ENCODE measurements at regions not wholly inside any gene's neighbourhood (a gene's known extent, or its start where the extent isn't known, plus 50 kb on each side); places are given as distances from the start of the nearest gene placed in this dataset.

- intact Hi-C loops (cut with DNase I; ENCODE audit: low total_unique reads), result no loop called here
- peaks cover 0 to 6% (median 0%) of the 10 kb centered on the region in 8 donors for H3K9me3 ChIP-seq
- 84 to 97% (median 91%) methylated on average over 2 of the region's 2 CpGs for WGBS, 5 donors
- no peak overlapping the region for H3K4me3 ChIP-seq
- no peaks in the 10 kb centered on the region for H3K4me1 ChIP-seq
- no peaks in the 10 kb centered on the region for H3K36me3 ChIP-seq
- H3K27me3 ChIP-seq (replicated peaks in 1 of 7), result no peaks in the 10 kb centered on the region
- no peak overlapping the region for H3K27ac ChIP-seq
- DNase-seq, result no peak
- TF ChIP-seq POLR2A (IDR thresholded peaks at IDR 0.05) (no peak), CTCF (IDR thresholded peaks at IDR 0.05 in 8 of 11, conservative IDR thresholded peaks at IDR 0.05 in 3 of 11) (no peak), POLR2AphosphoS5 (IDR thresholded peaks at IDR 0.05) (no peak)
Observed at GRCh38 chr13:34502011-34502410, 440.1 kb upstream of the NBEA start.

GRCh38 chr13:34502621-34503020 is 439.4 kb upstream of the NBEA start:
- no peak overlapping the region for H3K27ac ChIP-seq
- no peak for TF ChIP-seq POLR2A (IDR thresholded peaks at IDR 0.05)
- TF ChIP-seq CTCF (IDR thresholded peaks at IDR 0.05 in 8 of 11, conservative IDR thresholded peaks at IDR 0.05 in 3 of 11), result no peak
- TF ChIP-seq POLR2AphosphoS5 (IDR thresholded peaks at IDR 0.05), result no peak
- peaks cover 0 to 12% (median 0%) of the 10 kb centered on the region in 8 donors for H3K9me3 ChIP-seq
- H3K36me3 ChIP-seq, result no peaks in the 10 kb centered on the region
- no peak for DNase-seq
- no peaks in the 10 kb centered on the region for H3K27me3 ChIP-seq (replicated peaks in 1 of 7)
- intact Hi-C loops (cut with DNase I; ENCODE audit: low total_unique reads), result no loop called here
- no peaks in the 10 kb centered on the region for H3K4me1 ChIP-seq
- 78 to 88% (median 85%) methylated on average over 3 of the region's 3 CpGs for WGBS, 5 donors
- H3K4me3 ChIP-seq, result no peak overlapping the region

GRCh38 chr13:34506796-34507195 is 435.3 kb upstream of the NBEA start:
- Histone ChIP-seq H3K27me3 (replicated peaks in 1 of 7) (no peaks in the 10 kb centered on the region), H3K36me3 (no peaks in the 10 kb centered on the region), H3K27ac (no peak overlapping the region), H3K9me3 (peaks cover 0 to 23% (median 0%) of the 10 kb centered on the region in 8 donors), H3K4me3 (no peak overlapping the region), H3K4me1 (no peaks in the 10 kb centered on the region)
- TF ChIP-seq POLR2AphosphoS5 (IDR thresholded peaks at IDR 0.05) (no peak), POLR2A (IDR thresholded peaks at IDR 0.05) (no peak), CTCF (IDR thresholded peaks at IDR 0.05 in 8 of 11, conservative IDR thresholded peaks at IDR 0.05 in 3 of 11) (no peak)
- no peak for DNase-seq
- 71 to 80% (median 78%) methylated on average over 3 of the region's 3 CpGs for WGBS, 5 donors
- intact Hi-C loops (cut with DNase I; ENCODE audit: low total_unique reads), result no loop called here

GRCh38 chr13:34507630-34508029 is 434.4 kb upstream of the NBEA start:
- no peaks in the 10 kb centered on the region for H3K27me3 ChIP-seq (replicated peaks in 1 of 7)
- H3K4me1 ChIP-seq, result no peaks in the 10 kb centered on the region
- TF ChIP-seq POLR2AphosphoS5 (IDR thresholded peaks at IDR 0.05) (no peak), CTCF (IDR thresholded peaks at IDR 0.05 in 8 of 11, conservative IDR thresholded peaks at IDR 0.05 in 3 of 11) (no peak), POLR2A (IDR thresholded peaks at IDR 0.05) (no peak)
- WGBS, 5 donors, result 86 to 96% (median 93%) methylated on average over 4 of the region's 4 CpGs
- intact Hi-C loops (cut with DNase I; ENCODE audit: low total_unique reads), result no loop called here
- H3K27ac ChIP-seq, result no peak overlapping the region
- peaks cover 0 to 23% (median 0%) of the 10 kb centered on the region in 8 donors for H3K9me3 ChIP-seq
- DNase-seq, result no peak
- H3K36me3 ChIP-seq, result no peaks in the 10 kb centered on the region
- no peak overlapping the region for H3K4me3 ChIP-seq

Measured in spleen (tissue), 11 donors.